HG03354 (cell line): ENCODE measurements at regions not wholly inside any gene's neighbourhood (a gene's known extent, or its start where the extent isn't known, plus 50 kb on each side); places are given as distances from the start of the nearest gene placed in this dataset.
"Not testable (repeated sequence)": the region's sequence is repeated elsewhere in the genome, so short reads cannot be mapped to it uniquely, and the experiment has no call there.

Experiments
- ATAC-seq: cut with Tn5 transposase; IDR thresholded peaks from one replicate; pipeline ENCODE4 v1.9.1; 2021; ENCODE audit warnings: mild to moderate bottlenecking; ENCODE audit not compliant: unreplicated experiment, poor library complexity, severe bottlenecking

DNA sequence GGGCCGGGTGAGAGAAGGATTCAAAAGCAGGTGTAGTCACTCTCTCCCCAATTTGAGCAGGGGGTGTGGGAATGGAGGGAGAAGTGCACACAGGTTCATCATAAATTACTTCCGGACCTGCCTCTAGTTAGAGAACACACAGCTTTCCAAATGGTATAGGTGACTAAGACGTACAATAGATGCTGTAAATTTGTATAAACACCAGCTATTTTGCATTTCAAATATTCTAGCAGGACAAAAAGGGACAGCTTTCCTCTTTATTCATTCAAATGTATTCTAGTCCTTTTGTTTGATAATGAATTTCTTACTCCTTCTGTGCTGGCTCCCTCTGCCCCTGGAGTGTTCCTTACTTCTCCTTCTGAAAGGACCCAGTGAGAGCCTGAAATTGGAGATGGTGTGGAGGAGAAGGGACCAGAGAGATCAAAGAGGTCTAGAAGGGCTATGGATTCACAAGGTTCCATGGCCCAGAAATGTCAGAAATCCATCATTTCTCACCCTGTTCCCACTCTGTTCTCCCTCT, 53.2 kb upstream of the SH3BP4 start:
- ATAC-seq, result no peak

DNA sequence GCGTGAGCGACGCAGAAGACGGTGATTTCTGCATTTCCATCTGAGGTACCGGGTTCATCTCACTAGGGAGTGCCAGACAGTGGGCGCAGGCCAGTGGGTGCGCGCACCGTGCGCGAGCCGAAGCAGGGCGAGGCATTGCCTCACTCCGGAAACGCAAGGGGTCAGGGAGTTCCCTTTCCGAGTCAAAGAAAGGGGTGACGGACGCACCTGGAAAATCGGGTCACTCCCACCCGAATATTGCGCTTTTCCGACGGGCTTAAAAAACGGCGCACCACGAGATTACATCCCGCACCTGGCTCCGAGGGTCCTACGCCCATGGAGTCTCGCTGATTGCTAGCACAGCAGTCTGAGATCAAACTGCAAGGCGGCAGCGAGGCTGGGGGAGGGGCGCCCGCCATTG, 63.4 kb upstream of the SH3BP4 start:
- ATAC-seq, result not testable (repeated sequence)

GRCh38 chr2:234887195-234887594, 64.6 kb upstream of the SH3BP4 start:
- ATAC-seq, result no peak

DNA sequence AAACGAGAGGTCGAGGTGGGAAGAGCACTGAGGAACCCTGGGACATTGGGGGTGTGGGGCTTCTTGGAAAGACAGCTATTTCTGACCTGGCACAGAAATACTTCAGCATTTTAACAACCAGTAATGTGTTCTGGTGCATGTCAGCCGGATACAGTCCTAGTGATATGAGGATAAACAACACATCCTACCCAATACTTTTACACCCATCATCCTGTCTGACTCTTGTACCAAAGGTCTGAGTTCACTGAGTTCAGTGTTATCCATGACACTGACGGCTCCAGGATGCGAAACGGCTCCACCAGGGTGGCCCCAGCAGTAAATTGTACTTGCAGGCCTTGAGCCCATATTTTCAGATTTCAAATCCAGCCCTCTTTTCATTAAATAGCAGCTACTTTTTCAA, 65.9 kb upstream of the SH3BP4 start:
- ATAC-seq, result no peak

GRCh38 chr2:234885118-234885517, 66.7 kb upstream of the SH3BP4 start:
- no peak for ATAC-seq

DNA sequence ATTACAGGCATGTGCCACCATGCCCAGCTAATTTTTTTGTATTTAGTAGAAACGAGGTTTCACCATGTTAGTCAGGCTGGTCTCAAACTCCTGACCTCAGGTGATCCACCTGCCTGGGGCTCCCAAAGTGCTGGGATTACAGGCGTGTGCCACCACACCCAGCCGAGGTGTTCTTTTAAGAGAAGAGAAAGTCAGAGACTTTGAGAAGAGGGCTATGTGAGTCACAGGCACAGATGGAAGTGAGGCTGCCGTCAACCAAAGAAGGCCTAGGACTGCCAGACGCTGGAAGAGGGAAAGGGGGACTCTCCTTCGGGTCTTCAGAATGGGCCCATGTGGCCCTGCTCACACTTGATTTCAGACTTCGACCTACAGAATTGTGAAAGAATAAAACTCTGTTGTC, 67.2 kb upstream of the SH3BP4 start:
- no peak for ATAC-seq

- ATAC-seq, result no peak
Observed at GRCh38 chr2:234881413-234882241, 70.2 kb upstream of the SH3BP4 start.

DNA sequence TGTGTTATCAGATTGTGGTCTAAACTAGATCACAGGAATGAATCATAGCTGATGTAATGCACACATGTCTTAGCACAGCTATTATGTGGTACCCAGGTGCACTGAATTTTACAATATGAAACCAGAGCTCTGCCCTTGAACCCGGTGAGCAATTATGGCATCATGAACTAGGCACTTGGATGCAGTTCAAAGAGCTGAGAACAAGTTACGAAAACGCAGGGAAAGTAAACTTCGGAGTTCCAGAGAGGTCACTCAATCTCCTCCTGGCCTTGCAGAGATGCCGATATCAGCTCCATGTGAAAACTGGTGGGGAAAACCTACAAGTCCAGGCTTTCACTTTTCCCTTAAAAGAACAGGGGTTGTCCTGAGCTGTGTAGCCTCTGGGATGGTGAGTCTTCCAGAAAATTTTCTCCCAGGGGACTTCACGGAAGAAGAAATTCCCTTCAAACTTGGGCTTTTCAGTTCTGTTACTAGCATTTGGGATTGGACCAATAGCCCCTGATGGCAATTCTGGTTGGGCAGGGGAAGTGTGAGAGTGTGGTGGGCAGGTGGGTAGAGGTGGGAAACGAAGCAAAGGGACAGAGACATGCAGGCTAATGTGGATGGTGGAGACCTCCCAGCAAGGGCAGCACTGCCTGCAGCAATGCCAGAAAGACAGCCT, 71.1 kb upstream of the SH3BP4 start:
- no peak for ATAC-seq

GRCh38 chr2:234879671-234880455, 72.0 kb upstream of the SH3BP4 start:
- no peak for ATAC-seq

GRCh38 chr2:234876621-234877020, 75.2 kb upstream of the SH3BP4 start:
- ATAC-seq, result not testable (repeated sequence)

- ATAC-seq, result no peak
Observed at GRCh38 chr2:234874347-234875046, 77.3 kb upstream of the SH3BP4 start.

DNA sequence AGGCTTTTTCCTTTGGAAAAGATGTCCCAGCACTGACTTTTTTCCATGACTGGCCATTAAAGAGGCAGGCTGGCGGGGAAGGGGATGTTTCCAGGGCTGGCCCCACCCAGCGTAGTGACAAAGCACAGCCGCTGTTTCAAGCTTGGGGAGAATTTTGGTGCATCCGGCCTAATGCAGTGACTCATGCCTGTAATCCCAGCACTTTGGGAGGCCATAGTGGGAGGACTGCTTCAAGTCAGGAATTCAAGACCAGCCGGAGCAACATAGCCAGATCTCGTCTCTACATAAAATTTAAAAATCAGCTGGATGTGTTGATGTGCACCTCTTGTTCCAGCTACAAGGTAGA, 78.0 kb upstream of the SH3BP4 start:
- ATAC-seq, result no peak

- no peak for ATAC-seq
Observed at GRCh38 chr2:234873103-234873827, 78.6 kb upstream of the SH3BP4 start.

DNA sequence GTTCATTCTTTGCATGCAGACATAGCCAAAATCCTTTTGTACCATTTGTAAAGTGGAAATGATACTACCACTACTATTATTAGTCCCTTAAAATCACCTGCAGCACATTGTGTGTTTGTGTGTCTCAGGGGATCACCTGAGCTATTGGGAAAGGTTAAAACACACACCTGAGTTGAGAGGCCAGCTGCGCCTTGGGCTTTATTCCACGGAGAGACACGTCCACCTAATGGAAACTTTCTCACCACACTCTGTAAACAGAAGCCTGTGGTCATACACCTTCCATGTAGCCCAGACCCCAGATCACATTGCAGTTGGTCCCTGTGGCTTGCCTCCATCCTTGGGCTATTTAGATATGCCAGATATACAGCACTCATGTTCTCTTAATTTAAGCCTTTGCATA, 81.8 kb upstream of the SH3BP4 start:
- no peak for ATAC-seq

DNA sequence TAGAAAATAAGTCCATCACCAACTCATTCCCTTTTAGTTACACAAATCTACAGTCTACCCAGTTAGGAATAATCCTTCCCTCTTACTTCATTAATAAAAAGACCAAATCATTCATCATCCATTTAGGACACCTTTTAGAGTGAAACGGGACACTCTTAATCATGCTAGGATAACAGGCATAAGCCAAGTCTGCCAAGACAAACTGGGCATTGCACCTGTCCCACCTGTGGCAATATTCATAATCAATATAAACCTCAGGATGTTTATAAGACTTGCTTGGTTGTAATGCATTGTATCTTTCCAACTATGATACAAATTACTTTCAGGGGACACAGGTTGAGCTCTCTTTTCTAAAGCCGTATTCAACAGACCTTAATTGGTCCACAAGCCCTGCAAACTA, 82.7 kb upstream of the SH3BP4 start:
- no peak for ATAC-seq

DNA sequence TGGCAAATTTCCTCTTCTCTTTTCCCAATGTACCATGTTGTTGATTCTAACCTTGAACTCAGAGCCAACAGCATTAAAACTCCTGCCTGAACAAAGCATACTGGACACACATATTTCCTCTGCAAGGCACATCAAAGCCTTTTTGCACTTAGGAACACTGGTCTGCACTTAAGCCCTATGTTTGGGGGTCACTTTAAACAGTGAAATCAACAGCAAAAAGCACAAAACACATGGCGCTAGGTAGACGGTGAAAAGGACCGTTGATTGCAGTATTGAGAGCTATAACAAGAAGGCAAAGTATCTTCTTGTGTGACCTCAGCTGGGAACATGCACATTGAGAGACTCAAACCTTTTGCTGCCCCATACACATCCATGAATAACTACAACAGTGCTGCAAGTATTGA, 83.9 kb upstream of the SH3BP4 start:
- no peak for ATAC-seq

- ATAC-seq, result no peak
Observed at GRCh38 chr2:234865586-234865985, 86.2 kb upstream of the SH3BP4 start.

- ATAC-seq, result no peak
Observed at GRCh38 chr2:234865040-234865439, 86.8 kb upstream of the SH3BP4 start.

- ATAC-seq, result no peak
Observed at GRCh38 chr2:234864506-234864905, 87.3 kb upstream of the SH3BP4 start.
